Testis (tissue), 2 donors: ENCODE measurements at regions not wholly inside any gene's neighbourhood (a gene's known extent, or its start where the extent isn't known, plus 50 kb on each side); places are given as distances from the start of the nearest gene placed in this dataset.

Experiments used
- CTCF ChIP-seq, 3 experiments: fragments of 450-650 bp in 2 of 3; fragments of 200-600 bp in 1 of 3; sonication (generic) in 1 of 3; IDR thresholded peaks; one replicate each; pipeline ENCODE4 v1.5.1; 2016 to 2019; ENCODE audit warnings: antibody characterized with exemption in 3 of 3, mild to moderate bottlenecking in 2 of 3, moderate library complexity in 1 of 3
- POLR2A ChIP-seq: fragments of 450-650 bp; IDR thresholded peaks from one replicate; pipeline ENCODE4 v1.6.1; 2017; ENCODE audit warnings: antibody characterized with exemption, mild to moderate bottlenecking, moderate library complexity

- TF ChIP-seq POLR2A, result no peak
- TF ChIP-seq CTCF (IDR thresholded peaks at IDR 0.05), result no peak
These were observed 180.7 kb upstream of the MKI67 start for GRCh38 chr10:128306966-128307365.
